Right forelimb (tissue), 1 donor: ENCODE measurements at regions not wholly inside any gene's neighbourhood (a gene's known extent, or its start where the extent isn't known, plus 50 kb on each side); places are given as distances from the start of the nearest gene placed in this dataset.

Experiments
- DNase-seq: peaks from one replicate; pipeline ENCODE4 v3.0.0-alpha.2; 2018

DNA sequence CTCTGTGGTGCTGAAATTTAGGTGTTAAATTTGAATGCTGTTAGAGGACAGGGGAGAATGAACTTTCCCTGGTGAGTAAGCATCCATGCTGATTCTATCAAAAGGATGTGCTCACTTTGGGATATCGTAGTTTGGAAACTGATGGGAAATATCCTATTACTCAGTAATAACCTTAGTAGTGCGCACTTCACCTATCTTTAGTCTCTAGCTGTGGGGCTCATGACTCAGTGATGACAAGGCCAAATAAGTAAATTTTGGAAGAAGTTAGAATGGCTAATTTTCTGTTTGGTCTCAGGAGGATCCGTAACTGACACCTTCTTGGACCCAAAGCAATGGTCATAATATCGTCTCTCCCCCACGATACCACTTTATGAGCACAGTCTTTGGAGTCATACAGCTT is 448.4 kb downstream of the PSAT1 start:
- no peak for DNase-seq

DNA sequence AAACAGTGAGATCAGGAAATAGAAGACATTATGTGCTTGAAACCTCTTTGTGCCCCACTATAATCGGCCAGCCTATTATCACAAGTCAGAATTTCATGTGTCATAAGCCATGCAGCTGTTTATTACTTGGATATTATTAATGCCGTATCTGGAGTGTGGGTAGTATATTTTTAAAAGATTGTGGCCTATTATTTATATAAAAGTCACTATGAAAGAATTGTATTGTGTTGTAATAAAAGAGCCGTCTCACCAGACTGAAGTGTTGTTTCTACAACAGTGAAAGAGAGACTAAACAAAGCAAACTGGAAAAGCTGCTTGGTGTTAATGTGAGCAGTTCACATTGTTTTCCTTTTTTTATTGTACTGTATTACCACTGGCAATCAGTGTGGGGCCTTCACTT is 449.1 kb downstream of the PSAT1 start:
- no peak for DNase-seq

DNA sequence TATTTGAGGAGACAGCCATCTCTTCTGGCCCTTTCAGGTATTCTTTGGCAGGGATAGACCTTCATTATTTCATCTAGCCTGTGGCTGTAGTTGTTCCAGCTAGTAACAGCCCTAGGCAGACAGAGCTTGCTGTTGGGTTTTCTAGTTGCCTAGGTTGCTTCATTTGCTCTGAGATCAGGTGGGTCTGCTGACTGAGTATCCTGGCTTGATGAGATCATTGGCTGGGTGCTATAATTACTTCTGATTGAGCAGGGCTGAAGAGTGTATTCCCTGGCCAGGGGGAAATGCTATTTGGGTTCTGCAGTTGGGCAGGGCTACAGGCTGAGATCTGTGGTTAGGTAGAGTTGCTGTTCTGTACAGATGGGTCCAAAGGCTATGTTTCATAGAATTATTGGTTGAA is 456.1 kb downstream of the PSAT1 start:
- DNase-seq: no peak

GRCh38 chr9:78756813-78757510 is 460.0 kb downstream of the PSAT1 start:
- DNase-seq: no peak

- DNase-seq: no peak
Observed at GRCh38 chr9:78763424-78763823, 466.5 kb downstream of the PSAT1 start.

DNA sequence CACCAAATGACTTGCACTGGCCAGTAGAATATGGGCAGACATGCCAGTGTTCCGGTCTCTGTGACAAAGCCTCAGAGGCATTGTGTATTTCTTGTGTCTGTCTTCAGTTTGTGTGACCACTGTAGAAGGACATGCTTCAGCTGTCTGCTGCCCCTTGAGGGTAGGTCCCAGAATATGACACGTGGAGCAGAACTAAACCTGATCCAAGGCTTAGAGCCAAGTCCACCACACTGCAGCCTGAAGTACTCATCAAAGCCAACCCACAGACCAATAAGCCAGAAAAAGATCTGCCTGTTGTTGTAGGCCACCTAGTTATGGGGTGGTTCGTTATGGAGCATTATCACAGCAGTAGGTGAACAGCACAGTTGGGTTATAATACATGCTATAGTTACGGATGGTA is 468.9 kb downstream of the PSAT1 start:
- DNase-seq: no peak

DNA sequence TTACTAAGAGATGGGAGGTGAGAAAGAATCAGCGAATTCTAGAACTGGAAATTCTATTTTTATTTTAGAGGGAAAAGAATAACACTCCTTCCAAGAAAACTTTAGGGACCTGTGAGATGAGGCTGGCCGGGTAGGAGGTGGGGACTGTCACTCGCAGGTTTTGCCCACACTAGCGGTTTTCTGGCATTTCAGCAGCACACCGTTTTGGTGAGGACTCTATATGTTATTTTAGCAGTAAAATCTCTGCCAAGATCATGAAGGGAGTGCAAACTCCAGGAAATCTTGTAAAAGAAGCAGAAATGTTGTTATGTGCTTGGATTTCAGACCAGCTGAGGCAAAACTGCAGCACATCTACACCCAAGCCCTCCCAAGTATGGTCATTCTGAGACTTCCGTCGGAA is 470.6 kb downstream of the PSAT1 start:
- DNase-seq: no peak

- no peak for DNase-seq
Observed at GRCh38 chr9:78769690-78770089, 472.8 kb downstream of the PSAT1 start.

- no peak for DNase-seq
Observed at GRCh38 chr9:78775211-78775610, 478.3 kb downstream of the PSAT1 start.

GRCh38 chr9:78775696-78776295 is 478.9 kb downstream of the PSAT1 start:
- DNase-seq: no peak

- no peak for DNase-seq
Observed at GRCh38 chr9:78777747-78778146, 480.8 kb downstream of the PSAT1 start.

DNA sequence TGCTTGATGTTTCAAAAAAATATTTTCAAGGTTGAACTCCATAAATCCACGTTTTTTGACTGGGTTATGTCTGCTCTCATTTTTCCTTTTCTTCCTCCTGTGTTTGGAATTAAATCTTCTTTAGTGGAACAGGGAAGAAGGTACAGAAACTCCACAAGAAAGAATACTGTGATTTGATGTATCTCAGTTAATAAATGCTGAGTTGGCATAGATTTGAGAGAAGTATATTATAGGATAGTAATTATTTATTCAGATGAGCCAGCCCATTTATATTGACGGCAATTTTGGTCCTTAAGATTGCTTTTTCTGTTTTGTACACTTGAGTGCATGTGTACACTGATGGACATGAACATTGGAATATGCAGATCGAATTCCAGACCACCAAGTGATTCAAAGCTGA is 481.4 kb downstream of the PSAT1 start:
- no peak for DNase-seq

GRCh38 chr9:78778861-78779374 is 482.0 kb downstream of the PSAT1 start:
- no peak for DNase-seq

DNA sequence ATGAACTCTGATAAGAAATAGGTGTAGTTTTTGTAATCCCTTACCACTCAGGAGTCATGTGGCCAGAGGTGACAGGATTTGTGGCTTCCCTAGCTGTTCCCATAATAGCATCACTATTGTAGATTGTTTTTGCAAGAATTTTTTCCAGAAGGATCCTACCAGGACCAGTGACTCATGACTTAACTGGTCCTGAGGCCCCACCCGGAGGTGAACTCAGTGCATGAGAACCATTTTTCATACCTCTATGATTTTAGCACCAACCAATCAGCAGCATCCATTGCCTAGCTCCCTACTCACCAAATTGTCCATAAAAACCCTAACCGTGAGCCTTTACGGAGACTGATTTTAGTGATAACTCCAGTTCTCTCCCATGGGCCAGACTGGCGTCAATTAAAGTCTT is 484.8 kb downstream of the PSAT1 start:
- DNase-seq: no peak

- DNase-seq: no peak
Observed at GRCh38 chr9:78782234-78782633, 485.3 kb downstream of the PSAT1 start.

DNA sequence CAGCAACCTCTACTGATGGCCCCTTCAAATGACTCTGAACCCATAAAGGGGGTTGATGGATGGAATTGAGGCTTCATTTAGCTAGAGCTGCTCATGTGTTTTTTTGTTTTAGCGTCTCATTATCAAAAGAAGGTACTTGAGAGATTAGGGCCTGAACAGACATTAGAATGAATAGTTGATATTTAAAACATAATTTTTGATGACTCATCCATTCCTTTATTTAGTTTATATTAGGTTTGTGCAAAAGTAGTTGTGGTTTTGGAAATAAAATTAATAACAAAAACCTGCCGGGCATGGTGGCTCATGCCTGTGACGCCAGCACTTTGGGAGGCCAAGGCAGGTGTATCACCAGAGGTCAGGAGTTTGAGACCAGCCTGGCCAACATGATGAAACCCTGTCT is 485.9 kb downstream of the PSAT1 start:
- DNase-seq: no peak

GRCh38 chr9:78783743-78784142 is 486.8 kb downstream of the PSAT1 start:
- no peak for DNase-seq

DNA sequence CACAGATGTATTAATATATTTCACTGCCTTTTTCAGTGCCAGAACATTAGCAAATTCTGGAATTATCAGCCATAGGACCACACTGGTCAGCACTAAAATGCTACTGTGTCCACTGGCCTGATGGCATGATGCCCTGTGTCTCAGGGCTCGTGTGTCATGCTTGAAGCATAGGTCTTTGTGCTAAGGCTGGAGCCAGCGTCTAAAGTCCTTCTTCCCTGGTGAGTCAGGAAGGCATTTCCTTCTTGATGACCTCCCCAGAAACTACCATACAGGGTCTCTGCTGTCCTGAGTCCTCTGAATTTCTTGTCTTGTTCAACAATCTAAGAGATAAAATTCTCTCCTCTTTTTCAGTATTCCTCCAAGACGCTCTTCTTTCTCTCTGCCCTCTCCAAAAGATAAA is 489.9 kb downstream of the PSAT1 start:
- DNase-seq: no peak

- DNase-seq: no peak
Observed at GRCh38 chr9:78788101-78788500, 491.2 kb downstream of the PSAT1 start.

- DNase-seq: no peak
Observed at GRCh38 chr9:78791779-78792178, 494.9 kb downstream of the PSAT1 start.

- no peak for DNase-seq
Observed at GRCh38 chr9:78792745-78793144, 495.8 kb downstream of the PSAT1 start.

GRCh38 chr9:78805771-78806170 is 508.8 kb downstream of the PSAT1 start:
- no peak for DNase-seq

DNA sequence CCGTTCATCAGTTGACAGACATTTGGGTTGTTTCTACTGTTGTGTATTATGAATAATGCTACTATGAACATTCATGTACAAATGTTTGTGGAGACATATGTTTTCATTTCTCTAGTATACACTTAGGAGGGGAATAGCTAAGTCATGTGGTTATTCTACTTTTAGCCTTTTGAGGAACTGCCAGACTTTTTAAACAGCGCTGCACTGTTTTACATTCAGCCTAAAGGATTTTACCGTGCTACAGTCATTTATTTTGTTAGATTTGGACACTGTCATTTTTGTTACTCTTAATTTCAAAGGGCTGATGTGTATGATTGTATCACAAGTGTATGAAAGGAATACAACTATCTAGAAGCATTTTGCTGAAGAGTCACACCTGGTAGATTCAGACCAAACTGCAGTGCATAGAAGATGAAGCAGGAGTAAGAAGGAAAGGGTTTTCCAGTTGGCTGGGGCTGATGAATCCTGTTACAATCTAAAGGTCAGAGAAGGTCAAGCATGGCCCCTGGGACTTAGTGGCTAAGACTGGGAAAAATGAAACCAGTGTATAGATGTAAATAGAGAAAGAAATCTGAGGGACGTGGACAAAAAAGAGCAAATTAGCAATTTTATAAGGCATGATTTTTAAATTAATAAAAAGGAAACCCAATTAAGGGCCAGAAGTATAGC is 509.7 kb downstream of the PSAT1 start:
- DNase-seq: no peak

DNA sequence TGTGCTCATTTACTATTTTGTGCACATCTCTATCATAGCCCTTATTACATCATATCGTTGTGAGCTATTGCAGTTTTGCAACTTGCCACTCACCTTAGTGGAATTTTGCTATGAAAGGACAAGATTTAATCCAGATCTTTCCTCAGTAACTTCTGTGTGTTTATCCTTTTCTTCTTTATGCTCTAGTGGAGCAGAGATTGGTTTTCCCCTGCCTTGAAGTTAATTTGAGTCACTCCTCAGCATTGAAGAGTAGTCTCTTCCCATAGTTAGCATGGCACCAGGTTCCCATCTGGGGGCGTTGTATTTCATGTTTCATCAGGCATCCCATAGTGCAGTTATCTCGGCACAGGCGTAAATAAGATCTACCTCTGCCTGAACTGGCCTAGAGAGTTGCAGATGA is 510.4 kb downstream of the PSAT1 start:
- no peak for DNase-seq
